ENCODE measurements at regions not wholly inside any gene's neighbourhood (a gene's known extent, or its start where the extent isn't known, plus 50 kb on each side); places are given as distances from the start of the nearest gene placed in this dataset.

DNA sequence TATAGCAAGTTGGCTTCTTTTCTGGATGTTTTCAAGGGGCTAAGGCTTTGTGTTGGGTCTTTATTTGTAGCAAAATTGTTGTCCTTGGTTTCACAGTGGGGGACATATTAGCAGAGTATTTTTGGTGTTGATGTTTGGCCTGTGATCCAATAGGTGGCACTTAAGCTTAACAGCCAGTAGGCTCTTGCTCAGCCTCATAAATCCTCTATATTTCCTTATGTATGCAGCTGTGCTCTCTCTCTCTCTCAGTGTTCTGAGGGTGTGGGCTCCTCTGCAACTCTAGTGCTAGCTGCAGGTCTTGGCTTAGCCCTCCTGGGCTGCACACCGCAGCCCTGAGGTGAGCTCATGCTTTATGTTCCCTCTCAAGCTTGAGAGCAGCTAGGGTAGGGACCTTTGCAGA lies 195.0 kb upstream of the GHR start:
- no peaks in the 10 kb centered on the region for H3K9me3 ChIP-seq (ENCODE audit: control insufficient read depth in 4 of 4, low read length in 3 of 4)
- H3K36me3 ChIP-seq (ENCODE audit: control insufficient read depth in 4 of 4, insufficient read depth in 3 of 4, low read depth in 1 of 4, low read length in 3 of 4): no peaks in the 10 kb centered on the region
- H3K4me3 ChIP-seq (ENCODE audit: low read depth in 1 of 3, low read length in 3 of 3): no peak overlapping the region
- 96% methylated on average over 1 of the region's 1 CpG for WGBS
- peak; percentile 34 to 36 for TF ChIP-seq RAD21 (IDR thresholded peaks at IDR 0.05)
- no peak for TF ChIP-seq HNF4G (IDR thresholded peaks at IDR 0.05)
- no peak for TF ChIP-seq ATF3 (IDR thresholded peaks at IDR 0.05)
- TF ChIP-seq, protein P1, sequence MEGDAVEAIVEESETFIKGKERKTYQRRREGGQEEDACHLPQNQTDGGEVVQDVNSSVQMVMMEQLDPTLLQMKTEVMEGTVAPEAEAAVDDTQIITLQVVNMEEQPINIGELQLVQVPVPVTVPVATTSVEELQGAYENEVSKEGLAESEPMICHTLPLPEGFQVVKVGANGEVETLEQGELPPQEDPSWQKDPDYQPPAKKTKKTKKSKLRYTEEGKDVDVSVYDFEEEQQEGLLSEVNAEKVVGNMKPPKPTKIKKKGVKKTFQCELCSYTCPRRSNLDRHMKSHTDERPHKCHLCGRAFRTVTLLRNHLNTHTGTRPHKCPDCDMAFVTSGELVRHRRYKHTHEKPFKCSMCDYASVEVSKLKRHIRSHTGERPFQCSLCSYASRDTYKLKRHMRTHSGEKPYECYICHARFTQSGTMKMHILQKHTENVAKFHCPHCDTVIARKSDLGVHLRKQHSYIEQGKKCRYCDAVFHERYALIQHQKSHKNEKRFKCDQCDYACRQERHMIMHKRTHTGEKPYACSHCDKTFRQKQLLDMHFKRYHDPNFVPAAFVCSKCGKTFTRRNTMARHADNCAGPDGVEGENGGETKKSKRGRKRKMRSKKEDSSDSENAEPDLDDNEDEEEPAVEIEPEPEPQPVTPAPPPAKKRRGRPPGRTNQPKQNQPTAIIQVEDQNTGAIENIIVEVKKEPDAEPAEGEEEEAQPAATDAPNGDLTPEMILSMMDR (IDR thresholded peaks at IDR 0.05; ENCODE audit: low read depth, low read length, missing input control): no peak
- no peak overlapping the region for H3K9ac ChIP-seq (ENCODE audit: low read depth in 1 of 2, low read length in 2 of 2)
- no peak overlapping the region for H3K27ac ChIP-seq (ENCODE audit: low read depth in 1 of 2, low read length in 2 of 2)
- no peaks in the 10 kb centered on the region for H3K4me1 ChIP-seq (ENCODE audit: control insufficient read depth in 4 of 4, insufficient read depth in 4 of 4, low read length in 3 of 4)
- DNase-seq (ENCODE audit: low spot score): no peak
- no peaks in the 10 kb centered on the region for H3K27me3 ChIP-seq (ENCODE audit: control insufficient read depth in 4 of 4, insufficient read depth in 4 of 4, low read length in 3 of 4)

DNA sequence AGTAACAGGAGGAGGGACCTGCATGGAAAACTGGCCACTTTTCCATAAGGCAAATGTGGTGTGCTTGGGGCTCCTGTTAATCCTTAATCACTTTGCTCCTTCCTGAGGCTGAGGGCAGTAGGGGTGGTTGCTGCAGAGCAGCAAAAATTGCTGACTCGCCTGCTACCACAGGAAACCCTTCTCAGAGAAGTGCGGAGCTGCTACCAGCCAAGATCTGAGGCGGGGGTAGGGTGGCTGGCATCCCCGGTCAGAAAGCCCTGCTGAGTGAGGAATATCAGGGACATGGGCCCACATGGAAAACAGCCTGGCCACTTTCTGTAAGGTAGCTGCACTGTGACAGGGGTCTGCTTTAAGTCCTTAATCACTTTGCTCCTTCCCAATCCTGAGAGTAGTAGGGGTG lies 192.4 kb upstream of the GHR start:
- no peak overlapping the region for H3K4me3 ChIP-seq (ENCODE audit: low read depth in 1 of 3, low read length in 3 of 3)
- no peaks in the 10 kb centered on the region for H3K4me1 ChIP-seq (ENCODE audit: control insufficient read depth in 4 of 4, insufficient read depth in 4 of 4, low read length in 3 of 4)
- no peaks in the 10 kb centered on the region for H3K27me3 ChIP-seq (ENCODE audit: control insufficient read depth in 4 of 4, insufficient read depth in 4 of 4, low read length in 3 of 4)
- no peaks in the 10 kb centered on the region for H3K9me3 ChIP-seq (ENCODE audit: control insufficient read depth in 4 of 4, low read length in 3 of 4)
- no peaks in the 10 kb centered on the region for H3K36me3 ChIP-seq (ENCODE audit: control insufficient read depth in 4 of 4, insufficient read depth in 3 of 4, low read depth in 1 of 4, low read length in 3 of 4)
- TF ChIP-seq JUND (IDR thresholded peaks at IDR 0.05) (no peak), NR2F2 (IDR thresholded peaks at IDR 0.05) (no peak), HNF4A (conservative IDR thresholded peaks at IDR 0.05) (no peak), YY1 (IDR thresholded peaks at IDR 0.05) (no peak), RAD21 (IDR thresholded peaks at IDR 0.05) (no peak)
- DNase-seq (ENCODE audit: low spot score): no peak
- WGBS: 73% methylated on average over 4 of the region's 4 CpGs
- H3K9ac ChIP-seq (ENCODE audit: low read depth in 1 of 2, low read length in 2 of 2): no peak overlapping the region
- H3K27ac ChIP-seq (ENCODE audit: low read depth in 1 of 2, low read length in 2 of 2): no peak overlapping the region

DNA sequence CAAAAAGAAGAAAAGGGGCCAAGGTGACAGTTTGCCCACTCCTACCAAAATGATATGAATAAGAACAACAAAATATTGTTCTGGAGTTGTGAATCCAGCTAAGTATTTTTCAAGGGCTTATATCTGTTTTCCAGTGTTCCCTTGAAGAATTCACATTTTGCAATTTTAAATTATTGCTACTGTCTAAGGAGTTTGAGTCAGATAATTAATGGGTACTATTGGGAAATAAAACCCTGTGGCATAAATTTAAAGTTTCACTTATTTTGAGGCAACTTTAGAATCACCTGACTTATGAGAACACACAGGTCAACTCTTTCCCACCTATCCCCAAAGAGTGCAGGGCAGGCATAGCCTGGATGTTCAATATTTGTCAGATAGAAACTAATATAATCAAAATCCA lies 188.0 kb upstream of the GHR start:
- DNase-seq (ENCODE audit: low spot score): no peak
- TF ChIP-seq ATF3 (IDR thresholded peaks at IDR 0.05) (no peak), YY1 (IDR thresholded peaks at IDR 0.05) (no peak), GABPA (IDR thresholded peaks at IDR 0.05 in 1 of 2, conservative IDR thresholded peaks at IDR 0.05 in 1 of 2) (no peak), RXRA (IDR thresholded peaks at IDR 0.05) (no peak), HNF4G (IDR thresholded peaks at IDR 0.05) (no peak), ZBTB33 (IDR thresholded peaks at IDR 0.05) (no peak), HNF4A (conservative IDR thresholded peaks at IDR 0.05) (no peak), EGR1 (IDR thresholded peaks at IDR 0.05; ENCODE audit: low read depth in 2 of 2) (no peak)
- TF ChIP-seq, protein P1 (IDR thresholded peaks at IDR 0.05; ENCODE audit: low read depth, low read length, missing input control): no peak
- H3K9me3 ChIP-seq (ENCODE audit: control insufficient read depth in 4 of 4, low read length in 3 of 4): no peaks in the 10 kb centered on the region

More for the DNA sequence above, 188.0 kb upstream of the GHR start:
- Histone ChIP-seq H3K9ac (ENCODE audit: low read depth in 1 of 2, low read length in 2 of 2) (no peak overlapping the region), H3K4me3 (ENCODE audit: low read depth in 1 of 3, low read length in 3 of 3) (no peak overlapping the region), H3K36me3 (ENCODE audit: control insufficient read depth in 4 of 4, insufficient read depth in 3 of 4, low read depth in 1 of 4, low read length in 3 of 4) (no peaks in the 10 kb centered on the region), H3K27ac (ENCODE audit: low read depth in 1 of 2, low read length in 2 of 2) (no peak overlapping the region), H3K27me3 (ENCODE audit: control insufficient read depth in 4 of 4, insufficient read depth in 4 of 4, low read length in 3 of 4) (no peaks in the 10 kb centered on the region), H3K4me1 (ENCODE audit: control insufficient read depth in 4 of 4, insufficient read depth in 4 of 4, low read length in 3 of 4) (no peaks in the 10 kb centered on the region)

Data from liver (tissue), 8 donors.